Pancreas (tissue), 10 donors: ENCODE measurements at regions not wholly inside any gene's neighbourhood (a gene's known extent, or its start where the extent isn't known, plus 50 kb on each side); places are given as distances from the start of the nearest gene placed in this dataset.

Source experiments
- ATAC-seq, 4 donors: fragments of 200-7000 bp; cut with Tn5 transposase; one replicate each; pipeline versions ENCODE4 v1.8.0 to v1.9.1; 2020; ENCODE audit warnings: mild to moderate bottlenecking in 4 of 4, moderate library complexity in 4 of 4
- DNase-seq, 6 donors: peaks; one replicate each; pipeline ENCODE4 v3.0.0-alpha.2; 2020
- FAIRE-seq: peaks from 2 replicates; lab custom pipeline; 2012; peaks lifted over from hg19 to GRCh38; lab: Jason Lieb, UNC
- H3K27ac ChIP-seq, 4 donors: fragments of 200-600 bp; sonication (generic); 1 replicate in 3 of 4; 2 replicates in 1 of 4; pipeline versions ENCODE4 v1.5.0 to v1.8.0; 2020
- H3K27me3 ChIP-seq, 4 donors: fragments of 200-600 bp; one replicate each; pipeline ENCODE4 v1.8.0; 2021
- H3K36me3 ChIP-seq, 3 donors: fragments of 200-600 bp; sonication (generic) in 1 of 3; one replicate each; pipeline versions ENCODE4 v1.5.0 to v1.8.0; 2020 to 2021
- H3K4me1 ChIP-seq, 3 donors: fragments of 200-600 bp; one replicate each; pipeline ENCODE4 v1.8.0; 2021
- H3K4me3 ChIP-seq, 4 donors: fragments of 200-600 bp; sonication (generic) in 2 of 4; one replicate each; pipeline versions ENCODE4 v1.5.0 to v1.8.0; 2020 to 2021
- H3K9me3 ChIP-seq, 4 donors: fragments of 200-600 bp; one replicate each; pipeline ENCODE4 v1.8.0; 2021
- CTCF ChIP-seq, 4 donors: fragments of 200-600 bp; sonication (generic) in 3 of 4; IDR thresholded peaks; one replicate each; pipeline versions ENCODE4 v1.5.0 to v1.8.0; 2021; ENCODE audit warnings: antibody characterized with exemption in 4 of 4
- WGBS, 2 donors: extraction: QIAGEN DNeasy Blood & Tissue Kit; methylation state at CpG; one replicate each; pipeline ENCODE4 v1.1.7; 2013; 5-methylcytosine and 5-hydroxymethylcytosine counted together
- intact Hi-C, 3 donors: fragments of 100-400 bp; cut with DNase I; formaldehyde crosslinking; loops; one replicate each; pipeline versions ENCODE4 v1.11.1 to v1.14.2; 2022
- donor health status: healthy with polysubstance abuse.
- donor health status: DM: no; HTN: no; CAD: no; lungs with moderate emphysema.
- donor health status: DM: no; HTN: no; CAD: no.
- donor health status: control.
- donor health status: control.
- donor health status: Bipolar disorder and iron deficiency.
- donor health status: DM: yes; HTN: yes; CAD: no.
- donor health status: DM: no; HTN: no; CAD: no.
- donor health status: DM: no; HTN: no; CAD: no.
- donor health status: DM: yes; HTN: yes; CAD: no.

GRCh38 chr2:121135168-121135853, 149.7 kb downstream of the TFCP2L1 start:
- FAIRE-seq (no peak), DNase-seq (no peak), ATAC-seq (no peak)
- TF ChIP-seq CTCF (IDR thresholded peaks at IDR 0.05) = no peak
- Histone ChIP-seq H3K4me1 (no peaks in the 10 kb centered on the region), H3K27ac (no peak overlapping the region), H3K27me3 (no peaks in the 10 kb centered on the region), H3K9me3 (no peaks in the 10 kb centered on the region), H3K4me3 (no peak overlapping the region), H3K36me3 (no peaks in the 10 kb centered on the region)
- 45 to 50% methylated on average over 2 of the region's 2 CpGs for WGBS, 2 donors
- intact Hi-C loops = no loop called here

- Histone ChIP-seq H3K9me3 (no peaks in the 10 kb centered on the region), H3K27me3 (no peaks in the 10 kb centered on the region), H3K4me3 (no peak overlapping the region), H3K4me1 (no peaks in the 10 kb centered on the region), H3K36me3 (no peaks in the 10 kb centered on the region), H3K27ac (no peak overlapping the region)
- TF ChIP-seq CTCF (IDR thresholded peaks at IDR 0.05) = no peak
- DNase-seq (no peak), FAIRE-seq (no peak), ATAC-seq (no peak)
- intact Hi-C loops = no loop called here
- 84 to 91% methylated on average over 3 of the region's 3 CpGs for WGBS, 2 donors
Observed at GRCh38 chr2:121136323-121136722, 148.7 kb downstream of the TFCP2L1 start.

- intact Hi-C loops = no loop called here
- Histone ChIP-seq H3K4me3 (no peak overlapping the region), H3K27me3 (no peaks in the 10 kb centered on the region), H3K36me3 (no peaks in the 10 kb centered on the region), H3K9me3 (no peaks in the 10 kb centered on the region), H3K4me1 (no peaks in the 10 kb centered on the region), H3K27ac (no peak overlapping the region)
- no peak for ATAC-seq
- 84 to 91% methylated on average over 7 of the region's 7 CpGs for WGBS, 2 donors
- no peak for FAIRE-seq
- no peak for TF ChIP-seq CTCF (IDR thresholded peaks at IDR 0.05)
- DNase-seq = no peak
Observed at GRCh38 chr2:121137571-121137970, 147.4 kb downstream of the TFCP2L1 start.

- no peaks in the 10 kb centered on the region for H3K9me3 ChIP-seq
- whole genome bisulfite sequencing, 2 donors = 81 to 87% methylated on average over 3 of the region's 3 CpGs
- intact Hi-C loops = no loop called here
- no peak for ATAC-seq
- H3K36me3 ChIP-seq = no peaks in the 10 kb centered on the region
- H3K27ac ChIP-seq = no peak overlapping the region
- no peaks in the 10 kb centered on the region for H3K27me3 ChIP-seq
- TF ChIP-seq CTCF (IDR thresholded peaks at IDR 0.05) = no peak
- FAIRE-seq = no peak
- no peak overlapping the region for H3K4me3 ChIP-seq
- no peaks in the 10 kb centered on the region for H3K4me1 ChIP-seq
- no peak for DNase-seq
Observed at GRCh38 chr2:121140734-121141133, 144.3 kb downstream of the TFCP2L1 start.

GRCh38 chr2:121142452-121142851, 142.6 kb downstream of the TFCP2L1 start:
- Histone ChIP-seq H3K9me3 (no peaks in the 10 kb centered on the region), H3K4me3 (no peak overlapping the region), H3K27me3 (no peaks in the 10 kb centered on the region), H3K36me3 (no peaks in the 10 kb centered on the region), H3K27ac (no peak overlapping the region), H3K4me1 (no peaks in the 10 kb centered on the region)
- 89 to 93% methylated on average over 2 of the region's 2 CpGs for WGBS, 2 donors
- FAIRE-seq (no peak), DNase-seq (no peak), ATAC-seq (no peak)
- intact Hi-C loops = no loop called here
- no peak for TF ChIP-seq CTCF (IDR thresholded peaks at IDR 0.05)
